IPS DF 6.9 (cell line): ENCODE measurements at regions not wholly inside any gene's neighbourhood (a gene's known extent, or its start where the extent isn't known, plus 50 kb on each side); places are given as distances from the start of the nearest gene placed in this dataset.

Source experiments
- DNase-seq: peaks from one replicate; pipeline ENCODE4 v3.0.0-alpha.2; 2013; ENCODE audit warnings: low read depth, low spot score
- H3K27ac ChIP-seq: one replicate; pipeline ENCODE4 v1.5.1; 2013; ENCODE audit warnings: low read length, control low read depth
- H3K27me3 ChIP-seq: 2 replicates; pipeline ENCODE4 v1.6.1; 2013; ENCODE audit warnings: mild to moderate bottlenecking, low read length; ENCODE audit not compliant: control insufficient read depth, insufficient read depth
- H3K36me3 ChIP-seq: 2 replicates; pipeline ENCODE4 v1.6.1; 2013; ENCODE audit warnings: low read length; ENCODE audit not compliant: control insufficient read depth, insufficient read depth
- H3K4me1 ChIP-seq: 2 replicates; pipeline ENCODE4 v1.6.1; 2013; ENCODE audit warnings: low read length; ENCODE audit not compliant: control insufficient read depth, insufficient read depth
- H3K4me3 ChIP-seq: 2 replicates; pipeline ENCODE4 v1.5.1; 2013; ENCODE audit warnings: mild to moderate bottlenecking, low read length
- H3K9me3 ChIP-seq: 2 replicates; pipeline ENCODE4 v1.6.1; 2013; ENCODE audit warnings: low read length, inconsistent platforms; ENCODE audit not compliant: control insufficient read depth, insufficient read depth
- WGBS: extraction: QIAGEN DNeasy Blood & Tissue Kit; methylation state at CpG from one replicate; pipeline ENCODE4 v1.1.7; 2013; ENCODE audit warnings: mixed read lengths, missing lambda C conversion rate; ENCODE audit not compliant: insufficient read length, insufficient coverage; 5-methylcytosine and 5-hydroxymethylcytosine counted together

- H3K36me3 ChIP-seq: no peaks in the 10 kb centered on the region
- no peak for DNase-seq
- H3K4me3 ChIP-seq: no peak overlapping the region
- H3K4me1 ChIP-seq: no peaks in the 10 kb centered on the region
- 100% methylated on average over 1 of the region's 8 CpGs for WGBS
- no peaks in the 10 kb centered on the region for H3K27me3 ChIP-seq
- no peaks in the 10 kb centered on the region for H3K9me3 ChIP-seq
- H3K27ac ChIP-seq: no peak overlapping the region
Observed at GRCh38 chr7:84792231-84792893, 394.5 kb downstream of the SEMA3D start.

- Histone ChIP-seq H3K9me3 (no peaks in the 10 kb centered on the region), H3K27ac (no peak overlapping the region), H3K4me1 (no peaks in the 10 kb centered on the region), H3K36me3 (no peaks in the 10 kb centered on the region), H3K27me3 (no peaks in the 10 kb centered on the region), H3K4me3 (no peak overlapping the region)
- no CpG with 5 or more reads among the region's 2 CpGs for WGBS
- DNase-seq: no peak
Observed at GRCh38 chr7:84790882-84791281, 396.0 kb downstream of the SEMA3D start.

GRCh38 chr7:84786073-84786472, 400.8 kb downstream of the SEMA3D start:
- Histone ChIP-seq H3K27ac (no peak overlapping the region), H3K4me3 (no peak overlapping the region), H3K27me3 (no peaks in the 10 kb centered on the region), H3K4me1 (no peaks in the 10 kb centered on the region), H3K36me3 (no peaks in the 10 kb centered on the region), H3K9me3 (no peaks in the 10 kb centered on the region)
- WGBS: no CpG with 5 or more reads among the region's 2 CpGs
- no peak for DNase-seq

DNA sequence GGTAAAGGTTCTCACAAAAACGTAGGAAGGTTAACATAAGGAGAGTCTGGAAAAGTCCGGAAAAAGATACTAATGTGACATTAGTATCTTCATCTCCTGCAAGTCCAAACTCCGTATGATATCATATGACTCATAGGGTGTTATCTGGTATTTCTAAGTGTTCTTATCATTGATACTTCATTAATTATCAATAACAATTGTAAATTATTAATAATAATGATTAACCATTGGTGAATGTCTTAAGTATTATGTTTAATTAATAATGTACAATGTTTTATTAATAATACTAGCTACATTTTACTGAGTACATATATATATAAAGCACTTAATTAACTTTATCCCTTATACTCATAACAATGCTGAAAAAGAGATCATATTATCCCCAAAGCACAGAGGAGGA, 402.4 kb downstream of the SEMA3D start:
- H3K4me1 ChIP-seq: no peaks in the 10 kb centered on the region
- no peak overlapping the region for H3K4me3 ChIP-seq
- H3K27me3 ChIP-seq: no peaks in the 10 kb centered on the region
- H3K9me3 ChIP-seq: no peaks in the 10 kb centered on the region
- no peak for DNase-seq
- H3K27ac ChIP-seq: no peak overlapping the region
- WGBS: no CpG with 5 or more reads among the region's 3 CpGs
- H3K36me3 ChIP-seq: no peaks in the 10 kb centered on the region

GRCh38 chr7:84783141-84783778, 403.6 kb downstream of the SEMA3D start:
- Histone ChIP-seq H3K4me3 (no peak overlapping the region), H3K4me1 (no peaks in the 10 kb centered on the region), H3K9me3 (no peaks in the 10 kb centered on the region), H3K27ac (no peak overlapping the region), H3K27me3 (no peaks in the 10 kb centered on the region), H3K36me3 (no peaks in the 10 kb centered on the region)
- no peak for DNase-seq
- WGBS: no CpG with 5 or more reads among the region's 2 CpGs

DNA sequence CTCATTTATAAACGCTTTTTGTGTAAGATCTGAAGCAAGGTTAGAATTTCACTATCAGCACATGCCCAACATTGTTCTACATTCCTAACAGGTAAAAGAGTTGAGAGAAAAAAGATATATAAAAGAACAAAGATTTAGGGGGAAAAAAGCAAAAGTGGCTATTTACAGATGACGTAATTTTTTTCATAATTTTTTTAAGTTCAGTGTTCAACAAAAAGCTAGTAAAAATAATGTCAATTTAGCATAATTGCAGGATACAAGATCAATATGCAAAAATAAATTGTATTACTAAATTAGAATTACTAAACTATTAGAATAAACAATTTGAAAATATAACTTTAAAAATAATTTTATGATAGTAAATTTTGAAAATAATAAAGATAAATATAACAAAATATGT, 405.0 kb downstream of the SEMA3D start:
- Histone ChIP-seq H3K4me3 (no peak overlapping the region), H3K27me3 (no peaks in the 10 kb centered on the region), H3K27ac (no peak overlapping the region), H3K36me3 (no peaks in the 10 kb centered on the region), H3K4me1 (no peaks in the 10 kb centered on the region), H3K9me3 (no peaks in the 10 kb centered on the region)
- WGBS: no CpG with 5 or more reads among the region's 2 CpGs
- no peak for DNase-seq

DNA sequence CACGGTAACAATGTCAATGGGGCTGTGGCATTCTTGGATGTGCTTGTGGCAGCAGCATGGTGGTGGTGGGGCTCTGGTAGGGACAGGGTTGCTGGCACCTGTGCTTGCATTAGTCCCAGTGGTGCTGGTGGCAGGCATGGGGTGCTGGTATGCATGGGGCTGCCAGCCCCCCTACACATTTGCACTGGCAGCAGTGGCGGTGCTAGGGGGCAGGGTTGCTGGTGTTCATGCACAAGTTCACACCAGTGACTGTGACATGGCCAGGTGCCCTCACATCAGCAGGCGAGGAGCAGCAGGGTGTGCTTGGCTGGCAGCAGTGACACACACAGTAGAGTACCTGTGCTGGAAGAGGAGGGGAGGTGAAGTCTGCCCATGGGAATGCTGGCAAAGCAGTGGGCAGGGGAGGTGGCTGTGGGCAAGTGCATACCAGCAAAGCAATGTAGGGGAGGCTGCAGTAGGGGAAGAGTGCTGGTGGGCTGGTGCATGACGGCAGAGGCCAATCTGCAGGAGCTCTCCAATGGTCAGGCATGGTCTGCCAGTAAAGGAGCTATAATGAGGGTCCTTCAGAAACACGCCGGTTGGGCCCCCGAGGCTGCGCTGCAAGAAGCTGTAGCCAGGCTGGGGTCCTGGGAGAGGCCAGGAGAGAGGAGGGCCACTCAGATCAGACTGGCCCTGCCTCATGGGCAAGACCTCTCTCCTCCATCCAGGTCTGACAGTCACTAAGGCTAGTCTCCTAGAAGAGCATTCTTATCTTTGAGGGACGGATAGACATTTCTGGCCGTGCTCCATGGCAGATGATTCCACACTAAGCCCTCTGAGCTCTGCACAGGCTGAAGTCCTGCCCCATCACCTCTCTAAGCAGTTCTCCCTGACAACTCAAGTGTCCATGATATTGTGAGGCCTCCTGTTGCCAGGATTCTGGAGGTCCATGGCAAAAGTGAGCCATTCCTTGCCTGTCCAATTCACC, 406.4 kb downstream of the SEMA3D start:
- no peak overlapping the region for H3K4me3 ChIP-seq

DNA sequence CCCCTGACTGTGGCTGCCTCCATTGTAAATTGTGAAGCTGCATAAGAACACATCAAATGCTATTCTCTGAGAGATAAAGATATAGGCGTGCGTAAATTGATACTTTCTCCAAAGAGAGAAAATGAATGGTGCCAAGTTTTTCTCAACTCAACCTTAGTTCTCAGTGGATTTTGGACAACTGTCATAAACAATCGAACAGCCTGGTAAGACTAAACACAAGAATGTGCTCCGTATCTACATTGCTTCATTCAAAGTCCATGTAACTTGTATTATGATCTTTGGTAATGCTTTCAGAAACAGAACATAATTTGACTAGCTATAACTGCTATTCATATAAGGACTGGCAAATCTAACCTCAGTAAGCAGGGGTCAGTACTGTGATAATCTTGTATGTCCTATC, 429.1 kb downstream of the SEMA3D start:
- Histone ChIP-seq H3K9me3 (no peaks in the 10 kb centered on the region), H3K4me3 (no peak overlapping the region), H3K27me3 (no peaks in the 10 kb centered on the region), H3K36me3 (no peaks in the 10 kb centered on the region), H3K4me1 (no peaks in the 10 kb centered on the region), H3K27ac (no peak overlapping the region)
- DNase-seq: no peak
- no CpG with 5 or more reads among the region's 4 CpGs for WGBS

More for the DNA sequence above, 406.4 kb downstream of the SEMA3D start:
- Histone ChIP-seq H3K9me3 (no peaks in the 10 kb centered on the region), H3K27me3 (no peaks in the 10 kb centered on the region), H3K4me1 (no peaks in the 10 kb centered on the region), H3K36me3 (no peaks in the 10 kb centered on the region), H3K27ac (no peak overlapping the region)
- no peak for DNase-seq
- WGBS: no CpG with 5 or more reads among the region's 10 CpGs

DNA sequence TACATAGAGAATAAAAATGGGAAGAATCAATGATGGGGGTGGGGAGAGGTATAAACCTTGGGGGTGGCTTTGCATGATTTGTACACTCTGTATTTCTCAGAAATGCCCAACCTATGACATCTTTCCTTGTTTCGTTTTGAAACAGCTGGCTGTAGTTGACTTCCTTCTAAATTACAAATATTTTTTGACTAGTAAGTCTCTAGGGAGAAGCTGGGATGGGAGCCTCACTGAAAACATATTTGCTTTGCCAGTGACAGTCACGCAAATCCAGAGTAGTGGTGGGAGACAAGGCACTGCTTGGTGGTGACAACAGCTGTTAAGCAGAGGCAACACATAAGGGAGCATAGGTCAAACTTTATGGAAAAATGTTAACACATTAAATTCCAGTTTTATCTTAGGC, 440.5 kb downstream of the SEMA3D start:
- Histone ChIP-seq H3K27me3 (no peaks in the 10 kb centered on the region), H3K27ac (no peak overlapping the region), H3K9me3 (no peaks in the 10 kb centered on the region), H3K36me3 (no peaks in the 10 kb centered on the region), H3K4me1 (no peaks in the 10 kb centered on the region), H3K4me3 (no peak overlapping the region)
- WGBS: no CpG with 5 or more reads among the region's 2 CpGs
- DNase-seq: no peak

DNA sequence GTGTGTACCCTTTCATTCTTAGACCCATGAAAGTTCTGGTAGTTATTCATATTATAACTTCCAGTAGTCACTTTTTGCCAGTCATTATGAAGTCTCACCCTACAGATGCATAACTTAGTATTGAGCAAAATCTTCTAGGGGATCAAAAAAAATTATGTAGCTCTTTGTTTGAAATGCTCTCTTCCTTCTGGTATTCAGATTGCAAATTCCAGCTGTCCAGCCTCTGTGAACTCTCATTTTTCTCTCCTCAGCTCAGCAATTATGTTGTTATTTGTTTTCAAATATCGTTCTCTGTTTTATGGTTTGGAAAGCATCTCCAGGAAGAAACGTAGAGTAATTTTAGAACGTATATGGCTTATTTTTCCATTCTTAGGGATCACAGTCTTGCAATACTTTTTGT, 442.5 kb downstream of the SEMA3D start:
- no peaks in the 10 kb centered on the region for H3K36me3 ChIP-seq
- no peak overlapping the region for H3K4me3 ChIP-seq
- no peak for DNase-seq
- no peak overlapping the region for H3K27ac ChIP-seq
- no peaks in the 10 kb centered on the region for H3K27me3 ChIP-seq
- WGBS: no CpG with 5 or more reads among the region's 3 CpGs
- H3K9me3 ChIP-seq: no peaks in the 10 kb centered on the region
- H3K4me1 ChIP-seq: no peaks in the 10 kb centered on the region
